Endothelial cell of umbilical vein (primary cell): ENCODE measurements at regions not wholly inside any gene's neighbourhood (a gene's known extent, or its start where the extent isn't known, plus 50 kb on each side); places are given as distances from the start of the nearest gene placed in this dataset.

Source experiments
- BruUV-seq: library from RNA; stranded (reverse); fragments of 400-500 nt; replicated peaks from 2 replicates; lab custom pipeline; 2021; lab: Mats Ljungman, UMichigan
- CTCF ChIA-PET: fragments of 300-600, 350-600 bp; sonication (Branson Sonifier 250); formaldehyde crosslinking; loops from one replicate; lab custom pipeline; 2021; ENCODE audit warnings: antibody characterized with exemption, inconsistent platforms; lab: Charles Lee
- POLR2A ChIA-PET: fragments of 300-600, 350-600 bp; sonication (Branson Sonifier 250); formaldehyde crosslinking; loops from one replicate; lab custom pipeline; 2021; ENCODE audit warnings: antibody characterized with exemption, inconsistent platforms; lab: Charles Lee
- DNase-seq: peaks from one replicate; pipeline ENCODE4 v3.0.0-alpha.2; 2011; ENCODE audit warnings: low read depth, low spot score
- FAIRE-seq: peaks from 2 replicates; lab custom pipeline; 2011; peaks lifted over from hg19 to GRCh38; lab: Jason Lieb, UNC
- H2AFZ ChIP-seq: 2 replicates; pipeline ENCODE4 v1.6.0; 2012; ENCODE audit warnings: low read depth, low read length, control low read depth, inconsistent platforms
- H3K27ac ChIP-seq: 2 replicates; pipeline ENCODE4 v1.5.1; 2011; ENCODE audit warnings: low read depth, mild to moderate bottlenecking, control low read depth, low read length, moderate library complexity; ENCODE audit not compliant: insufficient read depth
- H3K27me3 ChIP-seq, 2 experiments: 2 replicates each; pipeline versions ENCODE4 v1.6.0 to v1.6.1; 2011; ENCODE audit warnings: low read length in 2 of 2, mixed read lengths in 1 of 2; ENCODE audit not compliant: control insufficient read depth in 2 of 2, insufficient read depth in 2 of 2
- H3K36me3 ChIP-seq, 2 experiments: 2 replicates in 1 of 2; 3 replicates in 1 of 2; pipeline ENCODE4 v1.5.1; 2011; ENCODE audit warnings: low read length in 2 of 2, mild to moderate bottlenecking in 1 of 2, moderate library complexity in 1 of 2; ENCODE audit not compliant: control insufficient read depth in 2 of 2, insufficient read depth in 2 of 2; ENCODE audit errors: extremely low read depth in 1 of 2
- H3K4me1 ChIP-seq: 3 replicates; pipeline ENCODE4 v1.5.1; 2011; ENCODE audit warnings: mild to moderate bottlenecking, low read length; ENCODE audit not compliant: control insufficient read depth, insufficient read depth; ENCODE audit errors: extremely low read depth
- H3K4me2 ChIP-seq: 2 replicates; pipeline ENCODE4 v1.6.1; 2011; ENCODE audit warnings: low read length, control low read depth, mixed read lengths; ENCODE audit not compliant: insufficient read depth
- H3K4me3 ChIP-seq, 3 experiments: fragments of 200-600 bp in 1 of 3; sonication (generic), shearing (Covaris generic) in 1 of 3; replicated peaks in 1 of 3; 2 replicates each; pipeline ENCODE4 v1.5.1; 2011 to 2016; ENCODE audit warnings: control low read depth in 3 of 3, low read length in 3 of 3, mild to moderate bottlenecking in 2 of 3, inconsistent platforms in 1 of 3, low read depth in 1 of 3, moderate library complexity in 1 of 3; ENCODE audit not compliant: insufficient read depth in 1 of 3
- H3K79me2 ChIP-seq: 2 replicates; pipeline ENCODE4 v1.6.0; 2012; ENCODE audit warnings: low read length, inconsistent platforms; ENCODE audit not compliant: control insufficient read depth, insufficient read depth
- H3K9ac ChIP-seq: replicated peaks from 2 replicates; pipeline ENCODE3; 2011; ENCODE audit warnings: low read length, control low read depth; ENCODE audit not compliant: insufficient read depth; ENCODE audit errors: extremely low read depth
- H3K9me1 ChIP-seq: replicated peaks from 3 replicates; pipeline ENCODE4 v1.6.0; 2011; ENCODE audit warnings: mild to moderate bottlenecking, low read length; ENCODE audit not compliant: control insufficient read depth, insufficient read depth; ENCODE audit errors: extremely low read depth
- H3K9me3 ChIP-seq: replicated peaks from 2 replicates; pipeline ENCODE4 v1.5.1; 2012; ENCODE audit warnings: low read length, inconsistent platforms; ENCODE audit not compliant: control insufficient read depth, insufficient read depth
- H4K20me1 ChIP-seq: replicated peaks from 2 replicates; pipeline ENCODE3; 2011; ENCODE audit warnings: mild to moderate bottlenecking, low read length; ENCODE audit not compliant: control insufficient read depth, insufficient read depth; ENCODE audit errors: extremely low read depth
- GATA2 ChIP-seq: IDR thresholded peaks from 2 replicates; pipeline ENCODE4 v1.7.0; 2011; ENCODE audit warnings: low read depth, mild to moderate bottlenecking, moderate library complexity, mixed read lengths, low read length; ENCODE audit not compliant: insufficient read length, insufficient read depth
- JUN ChIP-seq: IDR thresholded peaks from 2 replicates; pipeline ENCODE4 v1.6.1; 2011; ENCODE audit warnings: borderline replicate concordance, low read depth; ENCODE audit not compliant: insufficient read length, insufficient read depth
- MYC ChIP-seq: IDR thresholded peaks from one replicate; pipeline ENCODE4 v1.6.1; 2011; ENCODE audit warnings: mild to moderate bottlenecking, low read depth, low read length
- POLR2AphosphoS5 ChIP-seq: IDR thresholded peaks from 2 replicates; pipeline ENCODE4 v1.6.1; 2012; ENCODE audit warnings: low read depth, mild to moderate bottlenecking, control low read depth, low read length, moderate library complexity; ENCODE audit not compliant: insufficient read depth
- dilution Hi-C: fragments of 300-500 bp; cut with MboI; formaldehyde crosslinking; loops from one replicate; pipeline ENCODE4 v1.15.0; 2019; ENCODE audit warnings: low sequenced_read_pairs; ENCODE audit not compliant: extremely low pct_ligation_motif_present
- intact Hi-C: fragments of 100-400 bp; cut with micrococcal nuclease; formaldehyde crosslinking; loops from one replicate; pipeline ENCODE4 v1.10.0; 2022
- TF ChIP-seq, protein P1 (sequence below): IDR thresholded peaks from 2 replicates; pipeline ENCODE4 v1.6.1; 2011; ENCODE audit not compliant: insufficient read depth, insufficient read length
- TF ChIP-seq, protein P2 (sequence below), 2 donors: IDR thresholded peaks; 1 replicate in 1 of 2; 2 replicates in 1 of 2; pipeline ENCODE4 v1.5.1; 2011; ENCODE audit warnings: low read length in 2 of 2, mild to moderate bottlenecking in 2 of 2, moderate library complexity in 2 of 2, control low read depth in 1 of 2, inconsistent platforms in 1 of 2, low read depth in 1 of 2; ENCODE audit not compliant: insufficient read depth in 1 of 2; ENCODE audit errors: extremely low read depth in 1 of 2

DNA sequence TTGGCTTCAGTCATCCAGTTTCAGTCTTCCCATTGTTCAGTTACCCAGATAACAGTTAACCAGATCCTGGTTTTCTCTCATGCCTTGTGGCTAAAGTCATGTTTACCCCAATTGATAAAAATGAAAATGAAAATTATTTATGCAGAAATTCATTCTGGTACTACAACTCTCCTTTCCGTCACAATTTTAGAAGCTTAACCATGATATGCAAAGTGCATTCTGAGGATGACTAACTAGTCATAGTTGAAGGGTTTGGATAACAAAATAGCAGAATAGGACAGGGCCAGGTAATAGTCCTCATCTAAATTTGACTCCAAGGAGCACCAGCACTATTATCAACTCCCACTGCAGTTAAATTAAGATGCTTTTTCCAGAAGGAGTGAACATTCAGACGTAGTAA is 94.7 kb downstream of the NTMT2 start:
- no TSS peak for BruUV-seq
- Histone ChIP-seq H3K4me1 (no peaks in the 10 kb centered on the region), H3K79me2 (no peaks in the 10 kb centered on the region), H3K9me3 (no peaks in the 10 kb centered on the region), H4K20me1 (no peaks in the 10 kb centered on the region), H2AFZ (no peak overlapping the region), H3K4me2 (no peak overlapping the region), H3K27ac (no peak overlapping the region), H3K36me3 (no peaks in the 10 kb centered on the region), H3K4me3 (no peak overlapping the region), H3K27me3 (no peaks in the 10 kb centered on the region), H3K9me1 (no peaks in the 10 kb centered on the region), H3K9ac (no peak overlapping the region)
- TF ChIP-seq GATA2 (no peak), MYC (no peak), JUN (no peak), POLR2AphosphoS5 (no peak)
- TF ChIP-seq, protein P1, sequence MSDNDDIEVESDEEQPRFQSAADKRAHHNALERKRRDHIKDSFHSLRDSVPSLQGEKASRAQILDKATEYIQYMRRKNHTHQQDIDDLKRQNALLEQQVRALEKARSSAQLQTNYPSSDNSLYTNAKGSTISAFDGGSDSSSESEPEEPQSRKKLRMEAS, result no peak
- TF ChIP-seq, protein P2, sequence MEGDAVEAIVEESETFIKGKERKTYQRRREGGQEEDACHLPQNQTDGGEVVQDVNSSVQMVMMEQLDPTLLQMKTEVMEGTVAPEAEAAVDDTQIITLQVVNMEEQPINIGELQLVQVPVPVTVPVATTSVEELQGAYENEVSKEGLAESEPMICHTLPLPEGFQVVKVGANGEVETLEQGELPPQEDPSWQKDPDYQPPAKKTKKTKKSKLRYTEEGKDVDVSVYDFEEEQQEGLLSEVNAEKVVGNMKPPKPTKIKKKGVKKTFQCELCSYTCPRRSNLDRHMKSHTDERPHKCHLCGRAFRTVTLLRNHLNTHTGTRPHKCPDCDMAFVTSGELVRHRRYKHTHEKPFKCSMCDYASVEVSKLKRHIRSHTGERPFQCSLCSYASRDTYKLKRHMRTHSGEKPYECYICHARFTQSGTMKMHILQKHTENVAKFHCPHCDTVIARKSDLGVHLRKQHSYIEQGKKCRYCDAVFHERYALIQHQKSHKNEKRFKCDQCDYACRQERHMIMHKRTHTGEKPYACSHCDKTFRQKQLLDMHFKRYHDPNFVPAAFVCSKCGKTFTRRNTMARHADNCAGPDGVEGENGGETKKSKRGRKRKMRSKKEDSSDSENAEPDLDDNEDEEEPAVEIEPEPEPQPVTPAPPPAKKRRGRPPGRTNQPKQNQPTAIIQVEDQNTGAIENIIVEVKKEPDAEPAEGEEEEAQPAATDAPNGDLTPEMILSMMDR (IDR thresholded peaks at IDR 0.05; ENCODE audit: extremely low read depth in 1 of 2, insufficient read depth in 1 of 2, low read depth in 1 of 2, low read length in 2 of 2), result no peak
- dilution Hi-C loops, result no loop called here
- DNase-seq, result no peak
- CTCF ChIA-PET, result no interaction called here
- no peak for FAIRE-seq
- POLR2A ChIA-PET, result no interaction called here
- intact Hi-C loops, result no loop called here
